Fibroblast of lung (primary cell): ENCODE measurements at regions not wholly inside any gene's neighbourhood (a gene's known extent, or its start where the extent isn't known, plus 50 kb on each side); places are given as distances from the start of the nearest gene placed in this dataset.

Experiments used
- DNase-seq, 2 donors: peaks; one replicate each; pipeline versions ENCODE4 v3.0.0 to v3.0.0-alpha.2; 2010; ENCODE audit warnings: low read depth in 2 of 2
- H2AFZ ChIP-seq: 2 replicates; pipeline ENCODE4 v1.5.1; 2012; ENCODE audit warnings: low read length, control low read depth, inconsistent platforms
- H3K27ac ChIP-seq: 2 replicates; pipeline ENCODE4 v1.5.1; 2011; ENCODE audit warnings: low read length, control low read depth; ENCODE audit not compliant: insufficient read depth
- H3K27me3 ChIP-seq: 2 replicates; pipeline ENCODE4 v1.5.1; 2011; ENCODE audit warnings: mild to moderate bottlenecking, low read length; ENCODE audit not compliant: control insufficient read depth, insufficient read depth
- H3K36me3 ChIP-seq: 2 replicates; pipeline ENCODE4 v1.5.1; 2011; ENCODE audit warnings: low read length; ENCODE audit not compliant: control insufficient read depth, insufficient read depth
- H3K4me1 ChIP-seq: 2 replicates; pipeline ENCODE4 v1.5.1; 2011; ENCODE audit warnings: low read length; ENCODE audit not compliant: control insufficient read depth, insufficient read depth; ENCODE audit errors: extremely low read depth
- H3K4me2 ChIP-seq: 2 replicates; pipeline ENCODE4 v1.5.1; 2011; ENCODE audit warnings: low read length, control low read depth; ENCODE audit not compliant: insufficient read depth; ENCODE audit errors: extremely low read depth
- H3K4me3 ChIP-seq, 4 experiments: fragments of 200-600 bp in 1 of 4; sonication (generic) in 1 of 4; replicated peaks in 1 of 4; 2 replicates each; pipeline ENCODE4 v1.5.1; 2011 to 2016; ENCODE audit warnings: low read length in 4 of 4, low read depth in 3 of 4, mild to moderate bottlenecking in 3 of 4, control low read depth in 2 of 4, inconsistent platforms in 1 of 4, mixed read lengths in 1 of 4; ENCODE audit not compliant: insufficient read depth in 1 of 4; ENCODE audit errors: control extremely low read depth in 1 of 4
- H3K79me2 ChIP-seq: 2 replicates; pipeline ENCODE4 v1.5.1; 2012; ENCODE audit warnings: mild to moderate bottlenecking, low read length, inconsistent platforms; ENCODE audit not compliant: control insufficient read depth, insufficient read depth
- H3K9ac ChIP-seq: 2 replicates; pipeline ENCODE4 v1.5.1; 2011; ENCODE audit warnings: mild to moderate bottlenecking, low read length, control low read depth; ENCODE audit not compliant: insufficient read depth
- H3K9me3 ChIP-seq: 2 replicates; pipeline ENCODE4 v1.5.1; 2012; ENCODE audit warnings: low read depth, low read length; ENCODE audit not compliant: control insufficient read depth, insufficient read depth
- H4K20me1 ChIP-seq: 2 replicates; pipeline ENCODE4 v1.5.1; 2011; ENCODE audit warnings: low read length; ENCODE audit not compliant: control insufficient read depth, insufficient read depth; ENCODE audit errors: extremely low read depth
- CTCF ChIP-seq, 2 donors: IDR thresholded peaks in 1 of 2; conservative IDR thresholded peaks in 1 of 2; 1 replicate in 1 of 2; 2 replicates in 1 of 2; pipeline ENCODE4 v1.5.1; 2011 to 2012; ENCODE audit warnings: low read length in 2 of 2, control low read depth in 1 of 2, inconsistent platforms in 1 of 2, low read depth in 1 of 2, mild to moderate bottlenecking in 1 of 2
- EZH2 ChIP-seq: IDR thresholded peaks from 2 replicates; pipeline ENCODE4 v1.5.1; 2012; ENCODE audit warnings: low read length, control low read depth, mild to moderate bottlenecking; ENCODE audit errors: missing control alignments

GRCh38 chr4:155612074-155612473 lies 54.6 kb upstream of the GUCY1A1 start:
- Histone ChIP-seq H3K9me3 (no peaks in the 10 kb centered on the region), H3K79me2 (no peaks in the 10 kb centered on the region), H3K9ac (no peak overlapping the region), H3K4me3 (no peak overlapping the region), H3K4me1 (peaks cover 4% of the 10 kb centered on the region), H3K27me3 (no peaks in the 10 kb centered on the region), H3K4me2 (no peak overlapping the region), H4K20me1 (no peaks in the 10 kb centered on the region), H3K27ac (no peak overlapping the region), H2AFZ (no peak overlapping the region), H3K36me3 (no peaks in the 10 kb centered on the region)
- no peak for DNase-seq
- TF ChIP-seq EZH2 (no peak), CTCF (conservative IDR thresholded peaks at IDR 0.05 in 1 of 2, IDR thresholded peaks at IDR 0.05 in 1 of 2; ENCODE audit: low read depth in 1 of 2, low read length in 2 of 2) (no peak)

- TF ChIP-seq CTCF (conservative IDR thresholded peaks at IDR 0.05 in 1 of 2, IDR thresholded peaks at IDR 0.05 in 1 of 2; ENCODE audit: low read depth in 1 of 2, low read length in 2 of 2), result no peak
- TF ChIP-seq EZH2, result no peak
- no peak overlapping the region for H3K4me3 ChIP-seq
- H3K9ac ChIP-seq, result no peak overlapping the region
- H3K27me3 ChIP-seq, result no peaks in the 10 kb centered on the region
- no peak overlapping the region for H3K4me2 ChIP-seq
- DNase-seq, result no peak
- no peaks in the 10 kb centered on the region for H4K20me1 ChIP-seq
- no peaks in the 10 kb centered on the region for H3K9me3 ChIP-seq
- no peak overlapping the region for H3K27ac ChIP-seq
- peaks cover 4% of the 10 kb centered on the region for H3K4me1 ChIP-seq
- H3K79me2 ChIP-seq, result no peaks in the 10 kb centered on the region
- H2AFZ ChIP-seq, result no peak overlapping the region
- no peaks in the 10 kb centered on the region for H3K36me3 ChIP-seq
Measured at GRCh38 chr4:155611501-155611900, 55.1 kb upstream of the GUCY1A1 start.

GRCh38 chr4:155610143-155610542 lies 56.5 kb upstream of the GUCY1A1 start:
- Histone ChIP-seq H3K79me2 (no peaks in the 10 kb centered on the region), H3K27ac (no peak overlapping the region), H2AFZ (no peak overlapping the region), H3K27me3 (no peaks in the 10 kb centered on the region), H3K4me2 (no peak overlapping the region), H3K4me3 (no peak overlapping the region), H3K4me1 (peaks cover 5% of the 10 kb centered on the region), H3K9ac (no peak overlapping the region), H3K36me3 (no peaks in the 10 kb centered on the region), H4K20me1 (no peaks in the 10 kb centered on the region), H3K9me3 (no peaks in the 10 kb centered on the region)
- TF ChIP-seq EZH2, result no peak
- TF ChIP-seq CTCF (conservative IDR thresholded peaks at IDR 0.05 in 1 of 2, IDR thresholded peaks at IDR 0.05 in 1 of 2; ENCODE audit: low read depth in 1 of 2, low read length in 2 of 2), result no peak
- no peak for DNase-seq
